ENCODE measurements at regions not wholly inside any gene's neighbourhood (a gene's known extent, or its start where the extent isn't known, plus 50 kb on each side); places are given as distances from the start of the nearest gene placed in this dataset.

DNA sequence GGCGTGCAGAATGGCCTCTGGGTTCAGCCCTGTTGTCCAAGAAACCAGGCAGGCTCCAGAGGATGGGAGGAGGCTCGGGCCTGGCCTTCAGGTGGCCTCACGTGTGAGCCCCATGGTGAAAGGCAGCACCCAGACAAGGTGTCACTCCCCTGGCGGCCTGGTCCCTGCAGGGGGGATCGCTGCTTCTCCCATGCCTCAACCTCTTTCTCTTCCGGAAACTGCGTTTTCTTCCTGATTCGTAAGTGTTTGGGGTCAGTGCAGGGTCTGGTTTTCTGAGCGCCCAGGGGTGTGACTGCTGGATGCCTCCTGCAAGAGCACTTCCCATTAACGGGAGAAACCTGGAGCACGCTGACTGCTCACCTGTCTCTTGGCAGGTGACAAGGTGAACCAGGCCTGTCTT is 70.0 kb upstream of the CIBAR2 start:
- no peak for DNase-seq (ENCODE audit: low read depth, low spot score)

GRCh38 chr16:85182774-85183173 is 70.5 kb upstream of the CIBAR2 start:
- Histone ChIP-seq H3K4me3 (no peak overlapping the region), H3K27ac (no peak overlapping the region), H3K9ac (ENCODE audit: insufficient read length) (no peak overlapping the region), H3K9me3 (ENCODE audit: low read depth, low read length) (no peaks in the 10 kb centered on the region), H3K36me3 (ENCODE audit: insufficient read depth, low read length) (peaks cover 25% of the 10 kb centered on the region; the same call in 1 of the 2 replicates)
- no peak for DNase-seq (ENCODE audit: low read depth, low spot score)
- TF ChIP-seq FOXP2 (optimal IDR thresholded peaks at IDR 0.05; ENCODE audit: control extremely low read depth, extremely low read length, insufficient read depth) = no peak
- TF ChIP-seq EZH2 (IDR thresholded peaks at IDR 0.05) = no peak
- no peak for TF ChIP-seq POLR2AphosphoS5 (IDR thresholded peaks at IDR 0.05; ENCODE audit: borderline replicate concordance, low read depth, low read length)

More for the DNA sequence above, 70.0 kb upstream of the CIBAR2 start:
- Histone ChIP-seq H3K9me3 (ENCODE audit: low read depth, low read length) (no peaks in the 10 kb centered on the region), H3K9ac (ENCODE audit: insufficient read length) (no peak overlapping the region), H3K36me3 (ENCODE audit: insufficient read depth, low read length) (peaks cover 25% of the 10 kb centered on the region; the same call in 1 of the 2 replicates), H3K4me3 (no peak overlapping the region), H3K27ac (no peak overlapping the region)
- TF ChIP-seq POLR2AphosphoS5 (IDR thresholded peaks at IDR 0.05; ENCODE audit: borderline replicate concordance, low read depth, low read length) (no peak), EZH2 (IDR thresholded peaks at IDR 0.05) (no peak), FOXP2 (optimal IDR thresholded peaks at IDR 0.05; ENCODE audit: control extremely low read depth, extremely low read length, insufficient read depth) (no peak)

DNA sequence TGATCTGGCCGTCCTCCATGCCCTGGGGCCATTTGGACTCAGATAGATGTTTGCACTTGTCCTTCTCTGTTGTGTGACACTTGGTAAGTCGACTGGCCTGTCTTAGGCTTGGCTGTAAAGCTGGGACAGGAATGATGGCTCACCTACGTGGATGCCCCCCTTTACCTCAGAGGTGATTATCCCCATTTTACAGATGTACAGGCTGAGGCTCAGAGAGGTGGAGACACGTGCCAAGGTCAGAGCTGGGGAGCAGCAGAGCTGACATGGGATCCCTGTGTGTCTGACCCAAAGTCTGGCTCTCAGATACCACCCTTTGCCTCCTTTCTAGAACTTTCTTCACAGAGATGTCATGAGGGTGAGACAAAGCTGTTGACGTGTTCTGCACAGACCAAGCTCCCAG is 71.3 kb upstream of the CIBAR2 start:
- Histone ChIP-seq H3K27ac (no peak overlapping the region), H3K9me3 (ENCODE audit: low read depth, low read length) (no peaks in the 10 kb centered on the region), H3K4me3 (no peak overlapping the region), H3K9ac (ENCODE audit: insufficient read length) (no peak overlapping the region), H3K36me3 (ENCODE audit: insufficient read depth, low read length) (peaks cover 25% of the 10 kb centered on the region; the same call in 1 of the 2 replicates)
- no peak for TF ChIP-seq FOXP2 (optimal IDR thresholded peaks at IDR 0.05; ENCODE audit: control extremely low read depth, extremely low read length, insufficient read depth)
- no peak for TF ChIP-seq POLR2AphosphoS5 (IDR thresholded peaks at IDR 0.05; ENCODE audit: borderline replicate concordance, low read depth, low read length)
- no peak for TF ChIP-seq EZH2 (IDR thresholded peaks at IDR 0.05)
- no peak for DNase-seq (ENCODE audit: low read depth, low spot score)

DNA sequence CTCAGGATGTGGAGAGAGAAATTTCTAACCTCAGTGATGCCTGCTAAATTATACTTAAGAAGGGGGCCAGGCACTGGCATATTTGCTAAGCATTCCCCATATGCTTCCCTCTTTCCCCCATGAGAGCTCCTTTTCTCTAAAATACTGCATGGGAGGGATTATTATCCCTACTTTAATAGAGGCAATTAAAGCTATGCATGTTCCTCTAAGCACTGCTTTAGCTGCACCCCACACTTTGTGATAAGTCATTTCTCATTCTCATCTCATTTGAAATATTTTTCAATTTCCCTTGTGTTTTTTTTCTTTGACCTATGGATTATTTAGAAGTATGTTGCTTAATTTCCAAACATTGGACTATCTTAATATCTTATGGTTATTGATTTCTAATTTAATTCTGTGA is 72.1 kb upstream of the CIBAR2 start:
- Histone ChIP-seq H3K36me3 (ENCODE audit: insufficient read depth, low read length) (peaks cover 25% of the 10 kb centered on the region; the same call in 1 of the 2 replicates), H3K9ac (ENCODE audit: insufficient read length) (no peak overlapping the region), H3K27ac (no peak overlapping the region), H3K9me3 (ENCODE audit: low read depth, low read length) (no peaks in the 10 kb centered on the region), H3K4me3 (no peak overlapping the region)
- DNase-seq (ENCODE audit: low read depth, low spot score) = no peak
- TF ChIP-seq EZH2 (IDR thresholded peaks at IDR 0.05) = no peak
- TF ChIP-seq POLR2AphosphoS5 (IDR thresholded peaks at IDR 0.05; ENCODE audit: borderline replicate concordance, low read depth, low read length) = no peak

GRCh38 chr16:85185303-85186100 is 73.2 kb upstream of the CIBAR2 start:
- TF ChIP-seq POLR2AphosphoS5 (IDR thresholded peaks at IDR 0.05; ENCODE audit: borderline replicate concordance, low read depth, low read length) (no peak), FOXP2 (optimal IDR thresholded peaks at IDR 0.05; ENCODE audit: control extremely low read depth, extremely low read length, insufficient read depth) (no peak), EZH2 (IDR thresholded peaks at IDR 0.05) (no peak)
- Histone ChIP-seq H3K36me3 (ENCODE audit: insufficient read depth, low read length) (peaks cover 25% of the 10 kb centered on the region; the same call in 1 of the 2 replicates), H3K9ac (ENCODE audit: insufficient read length) (no peak overlapping the region), H3K4me3 (no peak overlapping the region), H3K27ac (no peak overlapping the region), H3K9me3 (ENCODE audit: low read depth, low read length) (no peaks in the 10 kb centered on the region)
- no peak for DNase-seq (ENCODE audit: low read depth, low spot score)

GRCh38 chr16:85187002-85187401 is 74.7 kb upstream of the CIBAR2 start:
- no peak for DNase-seq (ENCODE audit: low read depth, low spot score)
- no peak overlapping the region for H3K9ac ChIP-seq (ENCODE audit: insufficient read length)
- no peak for TF ChIP-seq EZH2 (IDR thresholded peaks at IDR 0.05)
- no peak overlapping the region for H3K27ac ChIP-seq
- H3K9me3 ChIP-seq (ENCODE audit: low read depth, low read length) = no peaks in the 10 kb centered on the region
- H3K4me3 ChIP-seq = no peak overlapping the region
- peaks cover 25% of the 10 kb centered on the region; the same call in 1 of the 2 replicates for H3K36me3 ChIP-seq (ENCODE audit: insufficient read depth, low read length)

GRCh38 chr16:85187447-85187846 is 75.2 kb upstream of the CIBAR2 start:
- no peak for DNase-seq (ENCODE audit: low read depth, low spot score)
- no peak overlapping the region for H3K9ac ChIP-seq (ENCODE audit: insufficient read length)
- no peak for TF ChIP-seq POLR2AphosphoS5 (IDR thresholded peaks at IDR 0.05; ENCODE audit: borderline replicate concordance, low read depth, low read length)
- no peak for TF ChIP-seq EZH2 (IDR thresholded peaks at IDR 0.05)
- no peak for TF ChIP-seq FOXP2 (optimal IDR thresholded peaks at IDR 0.05; ENCODE audit: control extremely low read depth, extremely low read length, insufficient read depth)
- no peak overlapping the region for H3K27ac ChIP-seq
- H3K36me3 ChIP-seq (ENCODE audit: insufficient read depth, low read length) = peaks cover 25% of the 10 kb centered on the region; the same call in 1 of the 2 replicates
- H3K4me3 ChIP-seq = no peak overlapping the region
- no peaks in the 10 kb centered on the region for H3K9me3 ChIP-seq (ENCODE audit: low read depth, low read length)

GRCh38 chr16:85187886-85188285 is 75.6 kb upstream of the CIBAR2 start:
- Histone ChIP-seq H3K27ac (no peak overlapping the region), H3K9me3 (ENCODE audit: low read depth, low read length) (no peaks in the 10 kb centered on the region), H3K4me3 (no peak overlapping the region), H3K9ac (ENCODE audit: insufficient read length) (no peak overlapping the region), H3K36me3 (ENCODE audit: insufficient read depth, low read length) (peaks cover 25% of the 10 kb centered on the region; the same call in 1 of the 2 replicates)
- no peak for TF ChIP-seq FOXP2 (optimal IDR thresholded peaks at IDR 0.05; ENCODE audit: control extremely low read depth, extremely low read length, insufficient read depth)
- TF ChIP-seq EZH2 (IDR thresholded peaks at IDR 0.05) = no peak
- TF ChIP-seq POLR2AphosphoS5 (IDR thresholded peaks at IDR 0.05; ENCODE audit: borderline replicate concordance, low read depth, low read length) = no peak
- DNase-seq (ENCODE audit: low read depth, low spot score) = no peak
